ENCODE measurements at regions not wholly inside any gene's neighbourhood (a gene's known extent, or its start where the extent isn't known, plus 50 kb on each side); places are given as distances from the start of the nearest gene placed in this dataset.

- no peak for DNase-seq
Measured at GRCh38 chr4:157616741-157617472, 396.4 kb downstream of the GRIA2 start.

DNA sequence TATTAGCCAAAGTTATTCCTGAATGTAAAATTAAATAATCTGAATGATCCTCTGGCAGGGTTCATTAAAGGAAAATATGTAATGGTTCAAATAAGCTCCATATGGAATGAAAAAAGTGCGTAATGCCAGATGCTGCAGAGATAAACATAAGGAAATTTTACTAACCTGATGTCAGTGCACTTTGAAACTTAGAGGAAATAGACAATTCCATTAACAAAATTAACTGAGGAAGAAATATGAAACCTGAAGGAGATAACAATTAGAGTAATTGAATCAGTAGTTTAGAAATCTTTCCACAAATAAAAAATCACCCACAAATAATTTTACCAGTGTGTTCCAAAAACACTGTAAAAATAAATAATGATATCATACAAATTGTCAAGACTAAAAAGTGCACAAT lies 387.5 kb downstream of the GRIA2 start:
- no peak for DNase-seq

GRCh38 chr4:157600583-157600982 lies 380.1 kb downstream of the GRIA2 start:
- DNase-seq = no peak

DNA sequence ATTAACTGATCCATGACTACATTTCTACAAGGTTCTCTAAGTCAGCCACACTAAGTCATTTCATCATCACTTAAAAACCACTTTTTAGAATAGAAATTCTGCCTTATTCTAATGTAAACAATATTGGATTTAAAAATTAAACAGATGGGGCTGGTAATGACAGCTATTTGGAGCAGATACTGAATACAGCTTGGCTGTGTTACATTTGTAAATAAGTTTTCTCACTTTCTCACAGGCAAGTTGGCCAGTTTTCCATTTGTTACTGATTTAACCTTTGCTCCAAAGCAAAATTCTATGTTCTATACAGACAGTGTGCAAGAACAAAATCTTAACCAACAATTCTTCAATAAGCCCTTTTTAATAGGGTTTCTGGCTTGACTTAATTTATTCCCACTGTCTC lies 370.7 kb downstream of the GRIA2 start:
- no peak for DNase-seq

DNA sequence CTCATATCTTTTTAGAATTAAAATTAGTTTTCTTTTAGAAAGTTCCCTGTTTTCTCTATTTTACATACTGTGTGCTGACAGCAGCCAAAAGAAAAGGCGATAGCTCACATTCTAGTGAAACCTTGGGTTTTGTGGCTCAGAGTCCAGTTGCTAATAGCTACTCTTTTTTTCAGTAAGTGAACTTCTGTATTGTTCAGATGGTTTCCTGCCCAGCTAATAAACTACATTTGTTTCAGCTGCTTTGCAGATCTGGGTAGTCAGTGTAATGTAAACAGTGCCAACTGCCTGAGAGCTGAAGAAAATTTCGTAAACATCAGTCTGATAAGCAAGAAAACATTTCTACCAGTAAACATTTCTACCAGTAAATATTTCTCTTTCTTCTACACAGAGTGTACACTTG lies 370.2 kb downstream of the GRIA2 start:
- DNase-seq = no peak

DNA sequence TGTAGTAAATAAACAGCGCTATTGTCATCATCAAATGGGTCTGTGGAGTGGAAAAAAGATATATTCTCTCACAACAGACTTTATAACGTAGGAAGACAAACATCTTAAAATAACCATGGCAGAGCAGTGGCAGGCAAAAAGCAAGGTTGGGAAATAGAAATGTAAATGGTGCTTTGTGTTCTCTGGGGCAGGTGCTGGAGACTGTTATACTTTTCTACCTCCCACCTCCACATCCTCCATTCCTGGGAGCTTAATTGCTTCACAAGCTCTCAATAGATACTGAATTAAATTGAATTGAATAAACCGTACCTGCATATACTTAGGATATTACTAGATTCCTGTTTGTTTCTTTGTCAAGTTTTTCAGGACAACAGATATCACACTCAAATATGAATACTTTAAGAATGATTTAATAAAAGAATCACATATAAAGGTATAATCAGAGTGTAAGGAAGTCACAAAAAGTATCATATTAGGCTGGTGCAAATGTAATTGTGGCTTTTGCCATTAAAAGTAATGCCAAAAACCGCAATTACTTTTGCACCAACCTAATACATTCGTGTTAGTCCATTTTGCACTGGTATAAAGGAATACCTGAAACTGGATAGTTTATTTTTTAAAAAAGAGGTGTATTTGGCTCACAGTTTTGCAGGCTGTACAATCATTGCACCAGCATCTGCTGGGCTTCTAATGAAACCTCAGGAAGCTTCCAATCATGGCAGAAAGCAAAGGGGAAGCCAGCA lies 367.3 kb downstream of the GRIA2 start:
- no peak for DNase-seq

DNA sequence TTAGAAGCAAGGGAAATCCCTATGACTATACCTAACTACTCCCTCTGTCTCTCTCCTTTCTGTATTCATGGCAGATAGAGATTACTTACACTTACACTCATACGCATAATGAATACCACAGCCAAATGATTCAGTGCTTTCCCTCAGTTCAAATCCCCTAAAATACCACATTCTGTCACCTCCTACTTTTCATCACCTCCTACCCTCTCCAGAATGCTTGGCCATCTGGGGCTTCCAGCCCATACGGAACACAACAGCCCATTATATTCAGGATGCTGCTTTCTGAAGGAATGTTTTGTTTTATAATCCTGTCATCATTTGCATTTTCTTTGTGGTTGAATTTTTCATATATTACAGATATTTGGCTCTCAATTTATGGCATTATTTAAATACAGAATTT lies 361.6 kb downstream of the GRIA2 start:
- DNase-seq = no peak

DNA sequence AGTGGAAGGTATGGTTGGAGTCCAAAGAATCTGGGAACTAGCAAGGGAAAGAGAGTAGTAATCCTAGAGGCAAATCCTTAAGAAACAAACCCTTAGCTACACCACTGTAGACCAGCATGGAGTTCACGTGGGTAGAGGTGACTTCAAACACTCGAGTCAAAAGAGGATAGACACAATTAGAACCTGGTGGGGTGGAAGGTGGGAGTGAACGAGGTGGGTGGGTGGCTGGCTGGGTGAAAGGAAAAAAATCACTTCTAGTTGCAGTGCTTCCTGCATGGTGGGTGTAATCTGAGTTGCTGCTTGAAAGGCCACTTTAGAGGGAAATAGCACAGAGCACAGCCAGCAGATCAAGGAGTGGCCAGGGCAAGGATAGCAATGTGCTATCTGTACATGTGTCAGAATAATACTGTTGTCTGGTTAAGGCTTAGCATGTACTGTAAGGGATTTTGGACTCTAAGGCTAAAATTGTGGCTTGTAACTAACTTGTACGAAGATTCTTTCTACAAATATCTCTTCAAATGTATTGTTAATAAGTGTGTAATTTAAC lies 356.2 kb downstream of the GRIA2 start:
- no peak for DNase-seq

- DNase-seq = no peak
Measured at GRCh38 chr4:157575339-157575738, 354.8 kb downstream of the GRIA2 start.

DNA sequence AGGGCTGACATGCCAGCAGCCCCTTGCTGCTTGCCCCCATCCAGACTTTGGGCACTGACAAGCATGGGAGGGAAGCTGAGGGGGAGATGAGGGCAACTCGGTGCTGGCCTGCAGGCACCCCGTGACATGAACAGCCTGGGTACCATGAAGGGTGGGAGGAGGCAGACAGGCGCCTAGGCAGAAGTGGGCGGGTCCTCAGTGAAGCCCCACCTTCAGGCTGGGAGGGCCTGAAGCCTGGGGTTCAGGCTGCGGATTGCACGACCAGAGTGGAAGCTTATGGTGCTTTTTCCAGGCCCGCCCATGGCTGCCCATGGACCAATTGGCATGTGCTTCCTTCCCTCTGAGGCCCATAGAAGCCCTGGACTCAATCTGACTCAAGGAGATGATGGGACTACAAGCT lies 354.1 kb downstream of the GRIA2 start:
- no peak for DNase-seq

- DNase-seq = no peak
Measured at GRCh38 chr4:157572951-157573350, 352.4 kb downstream of the GRIA2 start.

DNA sequence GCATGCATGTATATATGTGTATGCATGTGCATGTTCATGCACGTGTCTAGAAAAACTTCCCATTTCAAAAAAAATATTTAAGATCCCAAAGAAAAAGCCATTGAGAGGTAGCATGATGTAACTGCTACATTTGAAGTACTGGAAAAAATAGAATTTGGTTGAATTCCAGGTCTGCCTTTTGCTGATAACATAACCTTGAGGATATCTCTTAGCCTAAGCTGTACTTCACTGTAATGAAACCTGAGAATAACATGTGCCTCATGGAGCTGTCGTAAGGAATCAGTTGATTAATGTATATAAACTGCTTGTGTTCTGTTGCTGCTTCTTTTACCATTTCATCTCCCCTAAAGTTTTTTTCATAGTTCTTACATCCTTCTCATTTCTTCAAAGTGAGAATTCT lies 351.8 kb downstream of the GRIA2 start:
- DNase-seq = no peak

- DNase-seq = no peak
Measured at GRCh38 chr4:157564771-157565170, 344.2 kb downstream of the GRIA2 start.

- DNase-seq = no peak
Measured at GRCh38 chr4:157564218-157564617, 343.7 kb downstream of the GRIA2 start.

DNA sequence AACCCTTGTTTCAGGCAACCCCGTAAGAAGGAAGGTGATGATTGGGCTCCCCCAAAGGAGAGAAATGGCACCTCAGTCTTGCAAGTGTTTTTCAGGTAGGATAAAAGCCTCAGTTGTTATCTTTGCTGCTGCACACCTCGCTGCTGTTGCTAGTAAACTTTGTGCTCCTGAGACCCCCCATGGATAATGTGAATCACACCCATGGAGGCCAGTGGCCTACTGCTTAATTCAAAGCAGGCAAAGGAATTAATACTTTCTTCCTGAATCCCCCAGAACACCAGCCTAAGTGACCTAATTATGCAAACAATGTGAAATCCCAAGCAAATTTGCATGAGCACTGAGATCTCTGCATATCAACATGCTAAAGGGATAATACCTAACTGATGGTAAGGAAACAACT lies 337.5 kb downstream of the GRIA2 start:
- no peak for DNase-seq

- DNase-seq = no peak
Measured at GRCh38 chr4:157550028-157550427, 329.5 kb downstream of the GRIA2 start.

GRCh38 chr4:157527954-157528353 lies 307.4 kb downstream of the GRIA2 start:
- DNase-seq = no peak

- no peak for DNase-seq
Measured at GRCh38 chr4:157521906-157522305, 301.4 kb downstream of the GRIA2 start.

DNA sequence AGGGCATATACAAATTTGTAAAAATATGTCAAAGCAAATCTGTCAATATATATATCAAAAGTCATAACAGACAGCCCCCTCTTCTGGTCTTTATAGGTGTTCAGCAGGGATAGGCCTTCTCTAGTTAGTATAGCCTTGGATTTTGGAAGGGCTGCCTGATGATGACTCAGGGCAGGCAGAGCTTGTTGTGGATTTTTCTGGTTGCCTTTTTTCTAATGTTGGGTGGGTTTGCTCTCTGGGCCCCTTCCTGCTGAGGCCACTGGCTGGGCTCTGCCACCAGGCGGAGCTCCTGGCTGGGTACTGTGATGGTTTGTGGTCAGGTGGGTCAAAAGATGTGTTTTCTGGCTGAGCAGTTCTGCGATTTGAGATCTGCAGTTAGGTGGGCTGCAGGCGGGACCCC lies 294.2 kb downstream of the GRIA2 start:
- no peak for DNase-seq

DNA sequence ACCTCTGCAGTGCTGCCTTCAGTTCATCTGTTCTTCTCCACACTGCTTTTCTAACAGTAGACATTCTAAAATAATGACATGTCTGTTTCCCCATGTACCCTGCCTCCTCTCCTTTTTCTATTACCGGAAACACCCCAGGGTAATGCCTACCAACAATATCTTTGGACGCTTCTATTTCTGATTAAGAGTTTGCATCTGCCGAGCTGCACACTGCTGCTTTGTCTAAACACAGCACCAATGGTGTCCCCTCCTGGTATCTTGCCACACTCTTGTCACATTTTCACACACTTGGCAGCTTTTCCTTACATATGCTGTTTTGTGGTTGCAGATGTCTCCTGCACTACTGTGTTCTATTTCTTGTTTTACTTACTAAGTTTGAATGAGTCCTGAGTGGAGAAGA lies 288.8 kb downstream of the GRIA2 start:
- no peak for DNase-seq

GRCh38 chr4:157502656-157503055 lies 282.1 kb downstream of the GRIA2 start:
- no peak for DNase-seq

- DNase-seq = no peak
Measured at GRCh38 chr4:157459785-157460184, 239.3 kb downstream of the GRIA2 start.

- DNase-seq = no peak
Measured at GRCh38 chr4:157447195-157447594, 226.7 kb downstream of the GRIA2 start.

GRCh38 chr4:157444014-157444413 lies 223.5 kb downstream of the GRIA2 start:
- DNase-seq = no peak
